H9 (cell line): ENCODE measurements at regions not wholly inside any gene's neighbourhood (a gene's known extent, or its start where the extent isn't known, plus 50 kb on each side); places are given as distances from the start of the nearest gene placed in this dataset.

Experiments
- DNase-seq: peaks from one replicate; pipeline ENCODE4 v3.0.0-alpha.2; 2017
- H2AFZ ChIP-seq: one replicate; pipeline ENCODE4 v1.6.1; 2013; ENCODE audit warnings: mild to moderate bottlenecking, low read length, control low read depth, moderate library complexity
- H2AK5ac ChIP-seq: 2 replicates; pipeline ENCODE4 v1.6.1; 2013; ENCODE audit warnings: low read length, control low read depth, mixed read lengths; ENCODE audit not compliant: insufficient read length
- H2BK120ac ChIP-seq: one replicate; pipeline ENCODE4 v1.6.1; 2013; ENCODE audit warnings: low read depth, mild to moderate bottlenecking, low read length, control low read depth, inconsistent platforms; ENCODE audit not compliant: poor library complexity, severe bottlenecking
- H2BK12ac ChIP-seq: 2 replicates; pipeline ENCODE4 v1.6.1; 2013; ENCODE audit warnings: low read length, control low read depth, mixed read lengths, low read depth; ENCODE audit not compliant: insufficient read length
- H2BK15ac ChIP-seq: 2 replicates; pipeline ENCODE4 v1.6.1; 2013; ENCODE audit warnings: low read depth, low read length, control low read depth
- H2BK20ac ChIP-seq: one replicate; pipeline ENCODE4 v1.6.1; 2013; ENCODE audit warnings: low read depth, mild to moderate bottlenecking, low read length, control low read depth, inconsistent platforms; ENCODE audit not compliant: poor library complexity, severe bottlenecking
- H2BK5ac ChIP-seq: 2 replicates; pipeline ENCODE4 v1.6.1; 2013; ENCODE audit warnings: low read length, control low read depth, mixed read lengths; ENCODE audit not compliant: insufficient read length
- H3K14ac ChIP-seq: 2 replicates; pipeline ENCODE4 v1.6.1; 2013; ENCODE audit warnings: low read length, control low read depth; ENCODE audit not compliant: insufficient read depth
- H3K18ac ChIP-seq: 2 replicates; pipeline ENCODE4 v1.6.1; 2013; ENCODE audit warnings: low read depth, mild to moderate bottlenecking, mixed read lengths, low read length, control low read depth; ENCODE audit not compliant: insufficient read length
- H3K23ac ChIP-seq: 2 replicates; pipeline ENCODE4 v1.6.1; 2013; ENCODE audit warnings: low read length, control low read depth, mixed read lengths, low read depth; ENCODE audit not compliant: insufficient read length
- H3K23me2 ChIP-seq: 2 replicates; pipeline ENCODE4 v1.6.1; 2013; ENCODE audit warnings: low read depth, mild to moderate bottlenecking, mixed read lengths, low read length, control low read depth; ENCODE audit not compliant: insufficient read length, poor library complexity, severe bottlenecking
- H3K27ac ChIP-seq: 2 replicates; pipeline ENCODE4 v1.5.1; 2013; ENCODE audit warnings: low read length, control low read depth, mixed read lengths, low read depth; ENCODE audit not compliant: insufficient read length
- H3K27me3 ChIP-seq: 2 replicates; pipeline ENCODE4 v1.6.1; 2013; ENCODE audit warnings: low read length, control low read depth, inconsistent platforms; ENCODE audit not compliant: insufficient read depth
- H3K4ac ChIP-seq: 2 replicates; pipeline ENCODE4 v1.6.1; 2013; ENCODE audit warnings: low read depth, mild to moderate bottlenecking, control low read depth, inconsistent platforms, low read length, moderate library complexity
- H3K4me1 ChIP-seq: 2 replicates; pipeline ENCODE4 v1.6.1; 2013; ENCODE audit warnings: low read length, control low read depth, inconsistent platforms; ENCODE audit not compliant: insufficient read depth
- H3K4me2 ChIP-seq: 2 replicates; pipeline ENCODE4 v1.6.1; 2013; ENCODE audit warnings: low read length, control low read depth, mixed read lengths; ENCODE audit not compliant: insufficient read length, insufficient read depth
- H3K56ac ChIP-seq: 2 replicates; pipeline ENCODE4 v1.6.1; 2013; ENCODE audit warnings: low read depth, mild to moderate bottlenecking, mixed read lengths, low read length, control low read depth; ENCODE audit not compliant: insufficient read length
- H3K79me1 ChIP-seq: 2 replicates; pipeline ENCODE4 v1.6.1; 2013; ENCODE audit warnings: low read depth, mild to moderate bottlenecking, moderate library complexity, low read length, control low read depth, inconsistent platforms; ENCODE audit not compliant: insufficient read depth, poor library complexity, severe bottlenecking
- H3K79me2 ChIP-seq: 2 replicates; pipeline ENCODE4 v1.6.1; 2013; ENCODE audit warnings: low read length, control low read depth, inconsistent platforms; ENCODE audit not compliant: insufficient read depth
- H3K9ac ChIP-seq: 2 replicates; pipeline ENCODE4 v1.6.1; 2013; ENCODE audit warnings: low read length, control low read depth, mixed read lengths; ENCODE audit not compliant: insufficient read length; ENCODE audit errors: extremely low read depth
- H3K9me3 ChIP-seq: one replicate; pipeline ENCODE4 v1.6.1; 2013; ENCODE audit warnings: low read depth, low read length, inconsistent platforms; ENCODE audit not compliant: control insufficient read depth
- H3T11ph ChIP-seq: one replicate; pipeline ENCODE4 v1.6.1; 2013; ENCODE audit warnings: mild to moderate bottlenecking, low read length, control low read depth, inconsistent platforms
- H4K20me1 ChIP-seq: one replicate; pipeline ENCODE4 v1.6.1; 2013; ENCODE audit not compliant: control insufficient read depth, insufficient read length, insufficient read depth
- H4K5ac ChIP-seq: 2 replicates; pipeline ENCODE4 v1.6.1; 2013; ENCODE audit warnings: low read depth, mild to moderate bottlenecking, mixed read lengths, low read length, control low read depth; ENCODE audit not compliant: insufficient read length
- H4K8ac ChIP-seq: replicated peaks from 2 replicates; pipeline ENCODE4 v1.6.1; 2013; ENCODE audit warnings: low read length, control low read depth, mixed read lengths, low read depth; ENCODE audit not compliant: insufficient read length
- H4K91ac ChIP-seq: 2 replicates; pipeline ENCODE4 v1.6.1; 2013; ENCODE audit warnings: low read depth, mild to moderate bottlenecking, moderate library complexity, mixed read lengths, low read length, control low read depth; ENCODE audit not compliant: insufficient read length
- H3K27ac Mint-ChIP-seq, 3 experiments: 2 replicates in 2 of 3; 3 replicates in 1 of 3; pipeline ENCODE4 v1.8.0; 2020 to 2021; ENCODE audit warnings: mixed read lengths in 3 of 3, mild to moderate bottlenecking in 1 of 3, moderate library complexity in 1 of 3
- H3K27me3 Mint-ChIP-seq: 2 replicates; pipeline ENCODE4 v1.8.0; 2021; ENCODE audit warnings: low read depth, mild to moderate bottlenecking, moderate library complexity, mixed read lengths
- H3K36me3 Mint-ChIP-seq, 3 experiments: 2 replicates in 2 of 3; 3 replicates in 1 of 3; pipeline ENCODE4 v1.8.0; 2020 to 2021; ENCODE audit warnings: low read depth in 3 of 3, mixed read lengths in 3 of 3; ENCODE audit not compliant: insufficient read depth in 1 of 3
- H3K4me1 Mint-ChIP-seq, 2 experiments: 2 replicates each; pipeline ENCODE4 v1.8.0; 2020; ENCODE audit warnings: mixed read lengths in 2 of 2
- H3K4me3 Mint-ChIP-seq, 2 experiments: 2 replicates in 1 of 2; 3 replicates in 1 of 2; pipeline ENCODE4 v1.8.0; 2020 to 2021; ENCODE audit warnings: mild to moderate bottlenecking in 2 of 2, mixed read lengths in 2 of 2, moderate library complexity in 1 of 2
- H3K9me3 Mint-ChIP-seq, 2 experiments: 2 replicates in 1 of 2; 3 replicates in 1 of 2; pipeline ENCODE4 v1.8.0; 2020; ENCODE audit warnings: mild to moderate bottlenecking in 2 of 2, mixed read lengths in 2 of 2, moderate library complexity in 1 of 2
- WGBS: extraction: QIAGEN DNeasy Blood & Tissue Kit; methylation state at CpG from one replicate; pipeline ENCODE4 v1.1.7; 2013; ENCODE audit warnings: missing lambda C conversion rate, low lambda C conversion rate, mixed read lengths; ENCODE audit not compliant: insufficient read length; ENCODE audit errors: extremely low coverage; 5-methylcytosine and 5-hydroxymethylcytosine counted together
- TF ChIP-seq, protein P1 (sequence below): fragments of 200-600 bp; sonication (generic); conservative IDR thresholded peaks from 3 replicates; pipeline ENCODE4 v1.8.0; 2021; ENCODE audit warnings: antibody characterized with exemption, mild to moderate bottlenecking

DNA sequence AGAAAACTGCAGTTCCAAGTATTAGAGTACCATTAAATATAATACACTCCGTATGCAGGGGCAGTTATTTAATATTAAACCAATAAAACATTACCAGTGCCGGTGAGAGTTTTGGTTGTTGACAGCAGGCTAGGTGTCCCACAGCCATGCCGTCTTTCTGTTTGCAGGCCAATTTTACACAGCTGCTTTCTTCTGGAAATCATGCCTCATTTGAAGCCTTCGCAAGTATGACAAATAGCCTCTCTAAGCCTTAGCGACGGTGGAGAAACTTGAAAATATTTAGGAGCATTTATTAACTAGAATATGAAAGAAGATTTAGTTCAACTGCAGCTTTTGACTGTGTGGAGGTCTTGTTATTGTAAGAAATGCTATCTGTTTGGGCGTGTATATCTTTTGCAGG, 226.0 kb downstream of the BMP2 start:
- no peak overlapping the region for H4K8ac ChIP-seq
- no peaks in the 10 kb centered on the region for H4K20me1 ChIP-seq
- Mint-ChIP-seq H3K9me3 (no peaks in the 10 kb centered on the region), H3K36me3 (no peaks in the 10 kb centered on the region), H3K27ac (no peak overlapping the region), H3K4me1 (no peaks in the 10 kb centered on the region), H3K4me3 (no peak overlapping the region), H3K27me3 (no peaks in the 10 kb centered on the region)
- no peak overlapping the region for H3K27ac ChIP-seq
- H3K27me3 ChIP-seq, result no peaks in the 10 kb centered on the region
- H3K4ac ChIP-seq, result no peak overlapping the region
- H3K14ac ChIP-seq, result no peak overlapping the region
- no peak overlapping the region for H2AFZ ChIP-seq
- no peak overlapping the region for H3T11ph ChIP-seq
- no peak overlapping the region for H2BK15ac ChIP-seq
- H3K23ac ChIP-seq, result no peak overlapping the region
- H2BK20ac ChIP-seq, result no peak overlapping the region
- no CpG with 5 or more reads among the region's 7 CpGs for WGBS
- H3K9ac ChIP-seq, result no peak overlapping the region
- H2BK120ac ChIP-seq, result no peak overlapping the region
- no peaks in the 10 kb centered on the region for H3K79me2 ChIP-seq
- no peak overlapping the region for H3K4me2 ChIP-seq
- TF ChIP-seq, protein P1, sequence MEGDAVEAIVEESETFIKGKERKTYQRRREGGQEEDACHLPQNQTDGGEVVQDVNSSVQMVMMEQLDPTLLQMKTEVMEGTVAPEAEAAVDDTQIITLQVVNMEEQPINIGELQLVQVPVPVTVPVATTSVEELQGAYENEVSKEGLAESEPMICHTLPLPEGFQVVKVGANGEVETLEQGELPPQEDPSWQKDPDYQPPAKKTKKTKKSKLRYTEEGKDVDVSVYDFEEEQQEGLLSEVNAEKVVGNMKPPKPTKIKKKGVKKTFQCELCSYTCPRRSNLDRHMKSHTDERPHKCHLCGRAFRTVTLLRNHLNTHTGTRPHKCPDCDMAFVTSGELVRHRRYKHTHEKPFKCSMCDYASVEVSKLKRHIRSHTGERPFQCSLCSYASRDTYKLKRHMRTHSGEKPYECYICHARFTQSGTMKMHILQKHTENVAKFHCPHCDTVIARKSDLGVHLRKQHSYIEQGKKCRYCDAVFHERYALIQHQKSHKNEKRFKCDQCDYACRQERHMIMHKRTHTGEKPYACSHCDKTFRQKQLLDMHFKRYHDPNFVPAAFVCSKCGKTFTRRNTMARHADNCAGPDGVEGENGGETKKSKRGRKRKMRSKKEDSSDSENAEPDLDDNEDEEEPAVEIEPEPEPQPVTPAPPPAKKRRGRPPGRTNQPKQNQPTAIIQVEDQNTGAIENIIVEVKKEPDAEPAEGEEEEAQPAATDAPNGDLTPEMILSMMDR, result no peak
- H3K79me1 ChIP-seq, result no peaks in the 10 kb centered on the region
- H3K4me1 ChIP-seq, result no peaks in the 10 kb centered on the region
- H4K5ac ChIP-seq, result no peak overlapping the region
- no peak overlapping the region for H2BK12ac ChIP-seq
- H3K9me3 ChIP-seq, result no peaks in the 10 kb centered on the region
- H3K56ac ChIP-seq, result no peak overlapping the region
- H4K91ac ChIP-seq, result no peak overlapping the region
- DNase-seq, result no peak
- no peaks in the 10 kb centered on the region for H3K23me2 ChIP-seq
- no peak overlapping the region for H2AK5ac ChIP-seq
- no peak overlapping the region for H3K18ac ChIP-seq
- no peak overlapping the region for H2BK5ac ChIP-seq
